Cardiac septum (tissue), 1 donor: ENCODE measurements at regions not wholly inside any gene's neighbourhood (a gene's known extent, or its start where the extent isn't known, plus 50 kb on each side); places are given as distances from the start of the nearest gene placed in this dataset.
A peak's percentile ranks its signal among the peaks of the same experiment; 100 is the strongest.

Source experiments
- DNase-seq: peaks from one replicate; pipeline ENCODE4 v3.0.0-alpha.2; 2020; ENCODE audit warnings: low spot score
- intact Hi-C: fragments of 100-400 bp; cut with DNase I; formaldehyde crosslinking; loops from one replicate; pipeline ENCODE4 v1.14.0; 2022
- donor health status: DM: no; HTN: no; CAD: no.

GRCh38 chr5:159620853-159621540 lies 290.7 kb upstream of the IL12B start:
- DNase-seq: no peak
- intact Hi-C loops: no loop called here

GRCh38 chr5:159628703-159629102 lies 287.6 kb upstream of the ADRA1B start:
- intact Hi-C loops: no loop called here
- DNase-seq: no peak

GRCh38 chr5:159629158-159629557 lies 287.1 kb upstream of the ADRA1B start:
- intact Hi-C loops: no loop called here
- no peak for DNase-seq

- no peak for DNase-seq
- intact Hi-C loops: no loop called here
Observed at GRCh38 chr5:159630545-159630944, 285.7 kb upstream of the ADRA1B start.

GRCh38 chr5:159631001-159631400 lies 285.3 kb upstream of the ADRA1B start:
- intact Hi-C loops: no loop called here
- no peak for DNase-seq

- intact Hi-C loops: no loop called here
- no peak for DNase-seq
Observed at GRCh38 chr5:159632866-159633265, 283.4 kb upstream of the ADRA1B start.

GRCh38 chr5:159638481-159638880 lies 277.8 kb upstream of the ADRA1B start:
- intact Hi-C loops: no loop called here
- no peak for DNase-seq

- intact Hi-C loops: no loop called here
Observed at GRCh38 chr5:159638954-159639559, 277.2 kb upstream of the ADRA1B start.

GRCh38 chr5:159639590-159639989 lies 276.7 kb upstream of the ADRA1B start:
- DNase-seq: no peak
- intact Hi-C loops: no loop called here

More at GRCh38 chr5:159638954-159639559, 277.2 kb upstream of the ADRA1B start:
- DNase-seq: no peak

GRCh38 chr5:159640446-159640845 lies 275.8 kb upstream of the ADRA1B start:
- intact Hi-C loops: loop anchor here (5.0 kb wide), 1 partner anchor 33 kb away; no protein-coding TSS in a partner anchor
- DNase-seq: no peak

- intact Hi-C loops: loop anchor here (5.0 kb wide), 1 partner anchor 34 kb away; no protein-coding TSS in a partner anchor
Observed at GRCh38 chr5:159640921-159641320, 275.4 kb upstream of the ADRA1B start.

GRCh38 chr5:159641371-159642039 lies 274.8 kb upstream of the ADRA1B start:
- DNase-seq: peak; percentile 77

More at GRCh38 chr5:159640921-159641320, 275.4 kb upstream of the ADRA1B start:
- no peak for DNase-seq

GRCh38 chr5:159642379-159642778 lies 273.9 kb upstream of the ADRA1B start:
- no peak for DNase-seq
- intact Hi-C loops: loop anchor here (5.0 kb wide), 1 partner anchor 35 kb away; no protein-coding TSS in a partner anchor

More at GRCh38 chr5:159641371-159642039, 274.8 kb upstream of the ADRA1B start:
- intact Hi-C loops: loop anchor here (5.0 kb wide), 1 partner anchor 34 kb away; no protein-coding TSS in a partner anchor

GRCh38 chr5:159644053-159644452 lies 272.2 kb upstream of the ADRA1B start:
- intact Hi-C loops: loop anchor here (5.0 kb wide), 1 partner anchor 37 kb away; no protein-coding TSS in a partner anchor
- DNase-seq: no peak

GRCh38 chr5:159645179-159645846 lies 271.0 kb upstream of the ADRA1B start:
- DNase-seq: no peak
- intact Hi-C loops: no loop called here

GRCh38 chr5:159650803-159651202 lies 265.5 kb upstream of the ADRA1B start:
- intact Hi-C loops: no loop called here
- no peak for DNase-seq

- DNase-seq: no peak
- intact Hi-C loops: no loop called here
Observed at GRCh38 chr5:159655757-159656409, 260.4 kb upstream of the ADRA1B start.

- no peak for DNase-seq
- intact Hi-C loops: no loop called here
Observed at GRCh38 chr5:159657298-159657697, 259.0 kb upstream of the ADRA1B start.

GRCh38 chr5:159657771-159658170 lies 258.5 kb upstream of the ADRA1B start:
- intact Hi-C loops: no loop called here
- no peak for DNase-seq
